HUDEP-2 (cell line): ENCODE measurements at regions not wholly inside any gene's neighbourhood (a gene's known extent, or its start where the extent isn't known, plus 50 kb on each side); places are given as distances from the start of the nearest gene placed in this dataset.
"Not testable (repeated sequence)": the region's sequence is repeated elsewhere in the genome, so short reads cannot be mapped to it uniquely, and the experiment has no call there.

Experiments used
- DNase-seq, 76 experiments: peaks; one replicate each; lab custom pipeline; 2025; ENCODE audit not compliant: unreplicated experiment in 76 of 76; lab: John Stamatoyannopoulos, UW

GRCh38 chr11:25486338-25486737, 845.6 kb upstream of the ANO3 start:
- not testable (repeated sequence) for DNase-seq

- DNase-seq = not testable (repeated sequence)
These were observed 843.8 kb upstream of the ANO3 start for GRCh38 chr11:25488176-25488575.

- not testable (repeated sequence) for DNase-seq
These were observed 830.5 kb upstream of the ANO3 start for GRCh38 chr11:25501426-25501825.

GRCh38 chr11:25515576-25515975, 816.4 kb upstream of the ANO3 start:
- DNase-seq = no peak

- no peak for DNase-seq
These were observed 811.5 kb upstream of the ANO3 start for GRCh38 chr11:25520459-25520858.

GRCh38 chr11:25527841-25528240, 804.1 kb upstream of the ANO3 start:
- no peak for DNase-seq

- DNase-seq = no peak
These were observed 802.4 kb upstream of the ANO3 start for GRCh38 chr11:25529572-25529971.

GRCh38 chr11:25535467-25536272, 796.3 kb upstream of the ANO3 start:
- DNase-seq = no peak

- no peak for DNase-seq
These were observed 795.6 kb upstream of the ANO3 start for GRCh38 chr11:25536289-25536688.

GRCh38 chr11:25537393-25537792, 794.5 kb upstream of the ANO3 start:
- DNase-seq = no peak

GRCh38 chr11:25547292-25547691, 784.6 kb upstream of the ANO3 start:
- DNase-seq = no peak

GRCh38 chr11:25562417-25562816, 769.5 kb upstream of the ANO3 start:
- no peak for DNase-seq

- no peak for DNase-seq
These were observed 766.1 kb upstream of the ANO3 start for GRCh38 chr11:25565846-25566245.

- DNase-seq = no peak
These were observed 765.4 kb upstream of the ANO3 start for GRCh38 chr11:25566298-25567200.

GRCh38 chr11:25576320-25576719, 755.6 kb upstream of the ANO3 start:
- no peak for DNase-seq

- DNase-seq = not testable (repeated sequence)
These were observed 752.4 kb upstream of the ANO3 start for GRCh38 chr11:25579554-25579953.

GRCh38 chr11:25583596-25583995, 748.3 kb upstream of the ANO3 start:
- no peak for DNase-seq

GRCh38 chr11:25587496-25587895, 744.4 kb upstream of the ANO3 start:
- no peak for DNase-seq

GRCh38 chr11:25593221-25593620, 738.7 kb upstream of the ANO3 start:
- no peak for DNase-seq

- DNase-seq = no peak
These were observed 735.2 kb upstream of the ANO3 start for GRCh38 chr11:25596701-25597100.

- no peak for DNase-seq
These were observed 734.2 kb upstream of the ANO3 start for GRCh38 chr11:25597696-25598095.

GRCh38 chr11:25602149-25602548, 729.8 kb upstream of the ANO3 start:
- no peak for DNase-seq
